Trophoblast cell (in vitro differentiated cells and primary cell): ENCODE measurements at regions not wholly inside any gene's neighbourhood (a gene's known extent, or its start where the extent isn't known, plus 50 kb on each side); places are given as distances from the start of the nearest gene placed in this dataset.
"Not testable (repeated sequence)": the region's sequence is repeated elsewhere in the genome, so short reads cannot be mapped to it uniquely, and the experiment has no call there.

Source experiments
- DNase-seq, 2 donors: peaks; one replicate each; pipeline ENCODE4 v3.0.0-alpha.2; 2016
- H2AFZ ChIP-seq: 2 replicates; pipeline ENCODE4 v1.6.1; 2013; ENCODE audit warnings: low read length, moderate library complexity, mild to moderate bottlenecking; ENCODE audit not compliant: insufficient read depth, poor library complexity
- H2AK5ac ChIP-seq: 2 replicates; pipeline ENCODE4 v1.6.1; 2013; ENCODE audit warnings: mild to moderate bottlenecking, low read length
- H2BK120ac ChIP-seq: 2 replicates; pipeline ENCODE4 v1.6.1; 2013; ENCODE audit warnings: low read length, mild to moderate bottlenecking, moderate library complexity; ENCODE audit not compliant: insufficient read depth, poor library complexity
- H2BK12ac ChIP-seq: 2 replicates; pipeline ENCODE4 v1.6.1; 2013; ENCODE audit warnings: mild to moderate bottlenecking, low read length, moderate library complexity
- H2BK5ac ChIP-seq: 2 replicates; pipeline ENCODE4 v1.6.1; 2013; ENCODE audit warnings: low read length, low read depth, moderate library complexity, mild to moderate bottlenecking; ENCODE audit not compliant: poor library complexity
- H3K14ac ChIP-seq: 2 replicates; pipeline ENCODE4 v1.6.1; 2013; ENCODE audit warnings: mild to moderate bottlenecking, low read length
- H3K18ac ChIP-seq: 2 replicates; pipeline ENCODE4 v1.6.1; 2013; ENCODE audit warnings: mild to moderate bottlenecking, low read length
- H3K23ac ChIP-seq: 2 replicates; pipeline ENCODE4 v1.6.1; 2013; ENCODE audit warnings: low read length
- H3K27ac ChIP-seq: 2 replicates; pipeline ENCODE4 v1.5.1; 2013; ENCODE audit warnings: low read depth, mild to moderate bottlenecking, inconsistent platforms, low read length, moderate library complexity
- H3K27me3 ChIP-seq: 2 replicates; pipeline ENCODE4 v1.6.1; 2013; ENCODE audit warnings: inconsistent platforms, mild to moderate bottlenecking, low read length, moderate library complexity; ENCODE audit not compliant: insufficient read depth
- H3K36me3 ChIP-seq, 2 experiments: 1 replicate in 1 of 2; 2 replicates in 1 of 2; pipeline ENCODE4 v1.6.1; 2013; ENCODE audit warnings: low read length in 2 of 2, mild to moderate bottlenecking in 2 of 2, moderate library complexity in 1 of 2; ENCODE audit not compliant: insufficient read depth in 2 of 2, control insufficient read depth in 1 of 2
- H3K4ac ChIP-seq: 2 replicates; pipeline ENCODE4 v1.6.1; 2013; ENCODE audit warnings: low read depth, mild to moderate bottlenecking, low read length, moderate library complexity
- H3K4me1 ChIP-seq, 2 experiments: 1 replicate in 1 of 2; 2 replicates in 1 of 2; pipeline ENCODE4 v1.6.1; 2013; ENCODE audit warnings: low read length in 2 of 2, mild to moderate bottlenecking in 2 of 2, moderate library complexity in 1 of 2; ENCODE audit not compliant: insufficient read depth in 2 of 2, control insufficient read depth in 1 of 2
- H3K4me2 ChIP-seq: 2 replicates; pipeline ENCODE4 v1.6.1; 2013; ENCODE audit warnings: inconsistent platforms, mild to moderate bottlenecking, low read length, moderate library complexity
- H3K4me3 ChIP-seq: 2 replicates; pipeline ENCODE4 v1.5.1; 2013; ENCODE audit warnings: mild to moderate bottlenecking, low read depth, low read length, inconsistent platforms
- H3K79me1 ChIP-seq: one replicate; pipeline ENCODE4 v1.6.1; 2013; ENCODE audit warnings: low read length
- H3K79me2 ChIP-seq: 2 replicates; pipeline ENCODE4 v1.6.1; 2013; ENCODE audit warnings: low read length, mild to moderate bottlenecking; ENCODE audit not compliant: control insufficient read depth, insufficient read depth, poor library complexity
- H3K9ac ChIP-seq: 2 replicates; pipeline ENCODE4 v1.6.1; 2013; ENCODE audit warnings: mild to moderate bottlenecking, low read length
- H3K9me3 ChIP-seq: 2 replicates; pipeline ENCODE4 v1.6.1; 2013; ENCODE audit warnings: low read depth, mild to moderate bottlenecking, control low read depth, inconsistent platforms, low read length; ENCODE audit not compliant: insufficient read depth
- H4K12ac ChIP-seq: 2 replicates; pipeline ENCODE4 v1.6.1; 2013; ENCODE audit warnings: low read depth, mild to moderate bottlenecking, low read length, moderate library complexity
- H4K8ac ChIP-seq: 2 replicates; pipeline ENCODE4 v1.6.1; 2013; ENCODE audit warnings: low read depth, mild to moderate bottlenecking, low read length, moderate library complexity
- H4K91ac ChIP-seq: one replicate; pipeline ENCODE4 v1.6.1; 2013; ENCODE audit warnings: low read depth, mild to moderate bottlenecking, low read length, moderate library complexity
- WGBS: extraction: QIAGEN DNeasy Blood & Tissue Kit; methylation state at CpG from one replicate; pipeline ENCODE4 v1.1.7; 2013; ENCODE audit warnings: missing lambda C conversion rate; ENCODE audit not compliant: insufficient read length, insufficient coverage; ENCODE audit errors: extremely low coverage; 5-methylcytosine and 5-hydroxymethylcytosine counted together

- no peak overlapping the region for H4K91ac ChIP-seq
- no peak overlapping the region for H3K18ac ChIP-seq
- WGBS = no CpG with 5 or more reads among the region's 1 CpG
- no peaks in the 10 kb centered on the region for H3K79me2 ChIP-seq
- H3K23ac ChIP-seq = no peak overlapping the region
- no peak overlapping the region for H4K12ac ChIP-seq
- no peak overlapping the region for H3K4me2 ChIP-seq
- H4K8ac ChIP-seq = no peak overlapping the region
- no peak overlapping the region for H2AFZ ChIP-seq
- DNase-seq = no peak
- H3K4ac ChIP-seq = no peak overlapping the region
- H3K9ac ChIP-seq = no peak overlapping the region
- H3K9me3 ChIP-seq = no peaks in the 10 kb centered on the region
- H3K27ac ChIP-seq = no peak overlapping the region
- no peak overlapping the region for H2AK5ac ChIP-seq
- H2BK5ac ChIP-seq = no peak overlapping the region
- no peaks in the 10 kb centered on the region for H3K27me3 ChIP-seq
- H2BK12ac ChIP-seq = no peak overlapping the region
- H3K4me1 ChIP-seq = no peaks in the 10 kb centered on the region
- H3K79me1 ChIP-seq = no peaks in the 10 kb centered on the region
- no peaks in the 10 kb centered on the region for H3K36me3 ChIP-seq
- no peak overlapping the region for H3K4me3 ChIP-seq
- H3K14ac ChIP-seq = no peak overlapping the region
- no peak overlapping the region for H2BK120ac ChIP-seq
Observed at GRCh38 chr11:22536071-22536470, 89.6 kb downstream of the FANCF start.

- Histone ChIP-seq H3K18ac (peak overlapping the region; percentile 71), H3K4me3 (peak overlapping the region; percentile 69), H2AFZ (peak overlapping the region; percentile 63), H4K91ac (peak overlapping the region; percentile 85), H3K14ac (peak overlapping the region; percentile 56), H3K4me2 (peak overlapping the region; percentile 69), H4K8ac (peak overlapping the region; percentile 73), H2BK5ac (peak overlapping the region; percentile 31), H2BK120ac (peak overlapping the region; percentile 72)
- not testable (repeated sequence) for H3K36me3 ChIP-seq, H3K23ac ChIP-seq, H3K9me3 ChIP-seq, H3K27ac ChIP-seq, H3K27me3 ChIP-seq, H2BK12ac ChIP-seq, H3K9ac ChIP-seq, H3K4ac ChIP-seq, H4K12ac ChIP-seq, H3K79me2 ChIP-seq, DNase-seq, H2AK5ac ChIP-seq, H3K79me1 ChIP-seq, H3K4me1 ChIP-seq
- whole genome bisulfite sequencing = no CpG with 5 or more reads among the region's 28 CpGs
Observed at GRCh38 chr11:22528612-22529429, 96.8 kb downstream of the FANCF start.

GRCh38 chr11:22522225-22522624 lies 103.4 kb downstream of the FANCF start:
- Histone ChIP-seq H3K36me3 (no peaks in the 10 kb centered on the region), H3K9ac (no peak overlapping the region), H3K79me1 (no peaks in the 10 kb centered on the region), H4K8ac (no peak overlapping the region), H4K91ac (no peak overlapping the region), H3K27ac (no peak overlapping the region), H2BK12ac (no peak overlapping the region), H3K14ac (no peak overlapping the region), H3K9me3 (no peaks in the 10 kb centered on the region), H3K18ac (no peak overlapping the region), H3K23ac (no peak overlapping the region), H2AK5ac (no peak overlapping the region), H3K4me2 (no peak overlapping the region), H3K4ac (no peak overlapping the region), H4K12ac (no peak overlapping the region), H3K79me2 (no peaks in the 10 kb centered on the region), H3K4me1 (peaks cover 0 to 2% of the 10 kb centered on the region in 2 experiments), H3K4me3 (no peak overlapping the region), H2AFZ (no peak overlapping the region), H3K27me3 (no peaks in the 10 kb centered on the region), H2BK120ac (no peak overlapping the region), H2BK5ac (no peak overlapping the region)
- WGBS = no CpG with 5 or more reads among the region's 2 CpGs
- no peak for DNase-seq

DNA sequence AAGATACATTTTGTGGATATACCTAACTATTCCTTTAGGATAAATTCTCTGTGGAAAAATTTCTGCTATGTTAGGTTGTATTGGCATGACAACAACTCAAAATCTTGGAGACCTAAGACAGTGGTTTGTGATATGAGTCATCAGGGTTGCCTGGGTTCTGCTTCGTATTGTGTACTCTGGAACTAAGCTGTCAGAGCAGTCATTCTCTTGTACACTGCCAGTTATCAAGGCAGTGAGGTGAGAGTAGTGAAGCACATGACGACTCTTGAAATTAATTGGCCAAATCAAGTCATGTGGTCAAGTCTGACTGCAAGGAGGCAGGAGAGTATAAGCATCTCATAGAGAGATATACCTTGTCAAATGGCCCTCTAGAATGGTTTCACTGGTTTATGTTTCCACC lies 104.4 kb downstream of the FANCF start:
- Histone ChIP-seq H4K91ac (no peak overlapping the region), H3K4me2 (no peak overlapping the region), H2BK5ac (no peak overlapping the region), H2AK5ac (no peak overlapping the region), H4K12ac (no peak overlapping the region), H3K79me2 (no peaks in the 10 kb centered on the region), H3K79me1 (no peaks in the 10 kb centered on the region), H2AFZ (no peak overlapping the region), H2BK12ac (no peak overlapping the region), H3K36me3 (no peaks in the 10 kb centered on the region), H3K9me3 (no peaks in the 10 kb centered on the region), H3K23ac (no peak overlapping the region), H3K4ac (no peak overlapping the region), H3K4me1 (peaks cover 0 to 2% of the 10 kb centered on the region in 2 experiments), H3K18ac (no peak overlapping the region), H3K14ac (no peak overlapping the region), H3K27ac (no peak overlapping the region), H4K8ac (no peak overlapping the region), H2BK120ac (no peak overlapping the region), H3K9ac (no peak overlapping the region), H3K4me3 (no peak overlapping the region), H3K27me3 (no peaks in the 10 kb centered on the region)
- peak; percentile 72 to 91 for DNase-seq
- WGBS = no CpG with 5 or more reads among the region's 2 CpGs
